ENCODE measurements at regions not wholly inside any gene's neighbourhood (a gene's known extent, or its start where the extent isn't known, plus 50 kb on each side); places are given as distances from the start of the nearest gene placed in this dataset.
"Not testable (repeated sequence)": the region's sequence is repeated elsewhere in the genome, so short reads cannot be mapped to it uniquely, and the experiment has no call there.

DNA sequence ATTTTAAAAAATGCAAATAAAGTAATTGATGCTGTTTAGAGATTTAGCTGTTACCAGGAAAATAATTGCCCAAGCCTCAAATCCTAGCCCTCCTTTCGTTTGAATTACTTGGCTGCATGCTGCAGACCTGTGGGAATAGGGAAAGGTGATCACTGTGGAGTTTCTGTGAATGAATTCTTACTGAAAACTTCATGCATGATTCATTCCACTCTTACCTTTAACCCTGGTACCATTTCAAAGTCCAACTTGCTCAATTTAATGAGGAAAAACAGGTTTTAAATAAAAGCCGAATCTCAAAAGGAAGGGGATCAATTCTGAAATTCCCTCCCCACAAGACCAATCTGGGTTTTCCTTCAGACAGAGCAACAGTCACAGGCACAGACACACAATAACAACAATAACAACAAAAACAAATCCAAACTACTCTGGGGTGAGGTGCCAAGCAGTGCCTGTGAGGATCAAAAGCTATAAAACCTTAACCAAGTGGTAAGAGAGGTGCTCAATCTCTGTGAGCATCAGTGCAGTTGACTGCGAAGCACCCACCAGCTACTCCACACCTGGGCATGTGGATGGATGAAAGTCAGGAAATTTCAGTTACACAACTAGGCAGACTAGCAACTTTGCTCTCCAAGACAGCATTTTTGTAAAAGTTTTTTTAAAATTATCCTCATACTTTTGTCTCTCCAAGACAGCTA is 200.8 kb downstream of the CNTN3 start:
- DNase-seq: no peak

DNA sequence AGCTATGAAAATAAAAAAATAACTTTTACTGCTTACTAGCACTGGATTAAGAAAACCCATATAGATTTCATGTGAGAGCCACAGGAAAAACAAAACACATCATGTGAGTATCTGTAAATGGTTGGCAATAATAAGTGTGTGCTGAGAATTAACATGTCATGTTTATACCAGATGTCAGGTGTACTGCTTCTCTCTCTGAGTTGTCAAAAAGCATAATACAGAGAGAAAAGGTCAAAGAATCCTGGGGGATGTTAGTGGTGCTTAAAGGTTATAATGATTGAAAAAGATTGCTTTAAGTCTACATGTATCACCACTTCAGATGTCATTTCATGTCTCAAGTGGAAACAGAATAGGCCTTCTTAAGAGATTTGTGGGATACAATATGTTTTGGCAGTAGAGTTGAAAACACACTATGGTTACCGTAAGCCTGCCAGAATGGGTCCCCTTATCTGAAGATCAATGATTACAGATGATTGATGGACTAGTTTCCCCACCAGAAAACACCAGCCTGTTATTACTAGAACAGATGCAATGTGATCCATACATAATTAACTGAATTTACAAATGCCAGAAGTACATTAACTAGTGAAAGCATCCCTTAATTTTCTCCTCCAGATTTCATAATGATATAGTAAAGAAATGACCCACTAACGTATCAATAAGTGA is 204.1 kb downstream of the CNTN3 start:
- DNase-seq: no peak

DNA sequence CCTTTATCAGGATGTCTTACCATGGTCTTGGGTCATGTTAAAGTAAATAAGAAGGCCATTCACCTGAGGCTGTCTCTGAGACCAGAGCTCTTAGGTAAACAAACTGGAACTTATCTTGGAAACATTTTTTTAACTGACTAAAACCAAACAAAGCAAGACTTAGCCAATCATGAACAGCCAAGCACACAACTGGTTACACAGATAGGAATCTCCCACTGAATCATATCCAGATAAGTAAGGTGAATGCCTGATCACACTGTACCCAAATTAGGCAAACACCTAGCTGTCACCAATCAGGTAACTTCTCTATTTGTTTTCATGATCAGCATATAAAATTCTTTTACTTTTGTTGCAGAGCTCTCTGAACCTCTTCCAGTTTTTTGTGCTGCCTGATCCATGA is 205.4 kb downstream of the CNTN3 start:
- DNase-seq: no peak

DNA sequence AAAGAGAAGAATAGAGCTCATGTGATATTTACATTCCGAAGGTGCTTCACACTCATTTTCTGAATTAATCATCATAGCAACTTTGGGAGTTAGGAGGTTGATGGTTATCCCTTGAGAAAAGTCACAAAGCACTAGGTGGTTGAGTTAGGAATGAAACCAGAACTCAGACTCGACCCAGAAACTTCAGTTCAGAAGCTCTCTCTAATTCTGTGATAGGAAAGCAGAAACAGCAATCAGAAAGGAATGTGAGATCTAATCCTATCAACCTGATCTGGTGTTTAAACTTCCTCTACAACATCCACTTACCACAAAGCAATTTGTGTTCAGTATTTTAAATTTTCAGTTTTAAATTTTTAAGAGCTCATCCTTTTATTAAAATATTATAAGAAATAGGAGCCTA is 211.2 kb downstream of the CNTN3 start:
- DNase-seq: no peak

DNA sequence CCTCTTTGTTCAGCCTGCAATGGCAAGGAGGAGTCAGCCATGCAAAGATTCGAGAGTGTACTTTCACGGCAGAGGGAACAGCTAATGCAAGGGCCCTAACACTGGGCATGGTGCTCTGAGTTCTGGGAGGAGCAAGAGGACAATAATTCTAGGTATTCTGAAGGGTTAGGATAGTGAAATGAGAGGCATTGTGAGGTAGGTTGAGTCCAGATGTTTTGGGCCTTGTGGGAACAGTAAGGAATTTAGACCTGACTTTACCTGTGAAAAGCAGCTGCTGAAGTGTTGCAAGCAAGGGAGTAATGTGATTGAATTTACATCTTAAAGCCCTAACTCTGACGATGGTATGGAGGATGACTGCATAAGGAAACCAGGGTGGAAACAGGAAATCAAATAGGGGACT is 211.6 kb downstream of the CNTN3 start:
- DNase-seq: no peak

DNA sequence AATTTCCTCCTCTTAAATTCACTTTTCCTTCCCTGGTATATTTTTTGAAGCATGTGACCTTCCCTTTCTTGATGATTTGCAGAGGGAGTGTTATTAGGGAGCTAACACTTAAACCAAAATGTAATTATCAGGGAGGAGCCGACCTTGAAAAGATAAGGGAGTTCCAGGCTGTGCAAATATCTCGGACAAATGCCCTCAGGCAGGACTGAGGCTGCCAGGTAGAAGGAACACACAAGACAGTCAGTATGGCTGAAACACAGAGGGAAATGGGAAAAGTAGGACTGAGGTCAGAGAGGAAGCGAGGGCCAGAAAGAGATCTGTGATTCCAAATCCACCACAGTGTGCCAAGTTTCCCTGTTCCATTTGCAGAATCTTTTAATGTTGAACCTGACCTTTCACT is 221.0 kb downstream of the CNTN3 start:
- no peak for DNase-seq

DNA sequence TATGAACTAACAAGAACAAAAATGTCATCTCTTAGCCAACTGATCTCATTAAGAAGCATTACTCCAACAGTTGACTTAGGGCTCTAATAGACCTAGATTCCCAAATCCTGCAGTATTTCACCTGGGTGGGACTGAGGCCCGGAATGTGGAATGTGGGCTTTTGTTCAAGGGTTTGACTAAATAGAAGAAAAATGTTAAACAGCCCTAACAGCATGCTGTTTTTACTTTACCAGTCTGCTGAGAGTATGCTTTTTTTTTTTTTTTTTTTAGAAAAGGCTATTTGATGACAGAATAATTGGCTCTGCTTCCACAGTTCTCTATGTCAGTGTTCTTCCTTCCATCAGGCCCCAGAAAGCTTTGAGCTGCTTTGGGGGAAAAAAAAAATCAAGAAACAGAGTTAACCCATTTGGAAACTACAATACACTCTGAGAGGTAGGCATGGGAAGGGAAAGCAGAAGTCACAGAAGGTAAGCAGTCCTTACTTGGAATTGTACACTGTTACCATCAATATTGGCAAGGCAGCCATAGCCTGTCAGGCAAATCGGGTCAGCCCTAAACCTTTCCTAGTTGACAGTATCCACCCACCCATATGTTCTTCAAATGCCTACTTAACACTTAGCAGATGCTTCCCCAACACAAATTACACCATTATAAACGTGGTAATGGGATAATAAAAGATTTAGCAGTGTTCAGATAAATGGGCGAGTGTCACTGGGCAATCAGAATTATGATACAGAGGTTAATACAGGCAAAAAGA is 224.2 kb downstream of the CNTN3 start:
- no peak for DNase-seq

DNA sequence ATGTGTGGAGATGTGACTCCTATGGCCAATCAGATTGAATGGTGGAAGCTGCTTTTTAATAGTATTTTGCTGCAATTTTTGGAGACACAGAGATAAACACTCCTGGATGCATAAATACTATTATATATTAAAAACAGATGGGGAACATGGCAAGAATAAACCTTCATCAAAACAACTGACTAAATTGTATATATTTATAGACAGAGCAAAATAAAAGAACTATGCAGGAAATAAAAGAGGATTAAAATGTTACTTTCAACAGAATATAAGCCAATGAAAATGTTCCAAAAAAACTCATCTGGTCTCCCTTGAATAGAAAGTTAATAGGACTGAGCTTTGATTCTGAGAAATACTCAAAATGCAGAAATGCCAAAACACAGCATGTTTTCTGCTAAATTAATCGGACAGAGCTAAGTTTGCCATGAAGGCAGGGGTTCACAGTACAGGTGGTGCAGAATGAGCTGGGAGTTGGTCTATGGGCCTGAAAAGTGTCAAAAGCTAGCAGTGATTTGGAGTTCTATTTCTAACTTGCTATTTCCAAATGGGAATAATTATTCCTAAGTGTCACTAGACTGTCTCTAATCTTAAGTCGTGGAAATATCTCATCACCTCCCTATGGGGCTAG is 227.2 kb downstream of the CNTN3 start:
- no peak for DNase-seq

DNA sequence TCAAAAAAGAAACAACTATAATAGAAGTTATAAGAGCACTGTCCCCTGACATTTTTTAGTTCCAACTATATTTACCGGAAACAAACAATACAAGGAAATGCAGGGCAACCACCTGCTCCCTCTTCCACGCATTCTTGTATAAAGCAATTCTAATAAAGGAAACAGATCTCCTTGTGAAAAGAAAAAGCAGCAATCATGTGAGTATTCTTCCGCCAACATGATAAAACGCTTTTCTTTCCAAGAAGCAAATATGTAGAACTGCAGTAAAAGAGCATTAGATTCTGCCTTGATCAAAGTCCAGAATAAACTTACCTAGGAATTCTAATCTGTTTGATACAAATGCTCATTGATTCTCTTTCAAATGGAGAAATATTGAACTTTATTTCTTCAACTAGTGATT is 230.3 kb downstream of the CNTN3 start:
- DNase-seq: no peak

DNA sequence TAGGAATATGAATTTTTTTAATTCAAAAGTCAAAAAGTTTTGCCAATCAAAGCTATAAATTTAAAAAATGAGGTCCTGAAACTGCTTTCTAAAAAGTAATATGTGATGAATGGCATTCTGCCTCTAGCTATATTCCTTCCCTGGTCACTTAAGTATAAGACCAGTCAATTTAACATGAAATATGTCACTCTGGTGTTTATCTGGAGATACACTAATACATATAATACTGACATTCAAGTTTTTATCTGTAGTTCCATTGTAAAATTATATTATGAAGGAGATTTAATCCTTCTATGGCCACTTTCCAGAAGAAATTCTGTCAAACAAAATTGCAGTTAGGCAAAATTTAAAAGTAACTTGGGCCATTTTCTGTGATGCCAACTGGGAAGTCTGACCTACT is 236.8 kb downstream of the CNTN3 start:
- no peak for DNase-seq

DNA sequence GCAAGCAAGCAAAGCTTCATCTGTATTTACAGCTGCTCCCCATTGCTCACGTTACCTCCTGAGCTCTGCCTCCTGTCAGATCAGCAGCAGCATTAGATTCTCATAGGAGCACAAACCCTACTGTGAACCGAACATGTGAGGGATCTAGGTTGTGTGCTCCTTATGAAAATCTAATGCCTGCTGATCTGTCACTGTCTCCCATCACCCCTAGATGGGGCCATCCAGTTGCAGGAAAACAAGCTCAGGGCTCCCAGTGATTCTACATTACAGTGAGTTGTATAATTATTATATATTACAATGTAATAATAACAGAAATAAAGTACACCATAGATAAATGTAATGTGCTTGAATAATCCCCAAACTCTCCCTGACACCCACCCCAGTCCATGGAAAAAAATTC is 238.1 kb downstream of the CNTN3 start:
- DNase-seq: not testable (repeated sequence)

DNA sequence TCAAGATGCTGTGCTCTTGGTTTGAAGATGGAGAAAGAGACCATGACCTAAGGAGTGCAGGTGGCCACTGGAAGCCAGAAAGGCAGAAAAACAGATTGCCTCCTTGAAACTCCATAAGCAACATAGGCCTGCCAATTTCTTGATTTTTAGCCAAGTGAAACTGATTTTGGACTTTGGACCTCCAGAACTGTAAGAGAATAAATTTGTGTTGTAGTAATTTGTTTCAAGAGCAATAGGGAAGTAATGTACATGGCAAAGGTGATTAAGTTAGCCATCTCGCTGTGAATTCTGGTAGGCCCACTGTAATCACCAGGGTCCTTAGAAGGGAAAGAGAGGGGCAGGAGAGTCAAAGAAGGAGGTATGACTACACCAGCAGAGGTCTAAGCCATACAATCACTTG is 238.8 kb downstream of the CNTN3 start:
- DNase-seq: no peak

DNA sequence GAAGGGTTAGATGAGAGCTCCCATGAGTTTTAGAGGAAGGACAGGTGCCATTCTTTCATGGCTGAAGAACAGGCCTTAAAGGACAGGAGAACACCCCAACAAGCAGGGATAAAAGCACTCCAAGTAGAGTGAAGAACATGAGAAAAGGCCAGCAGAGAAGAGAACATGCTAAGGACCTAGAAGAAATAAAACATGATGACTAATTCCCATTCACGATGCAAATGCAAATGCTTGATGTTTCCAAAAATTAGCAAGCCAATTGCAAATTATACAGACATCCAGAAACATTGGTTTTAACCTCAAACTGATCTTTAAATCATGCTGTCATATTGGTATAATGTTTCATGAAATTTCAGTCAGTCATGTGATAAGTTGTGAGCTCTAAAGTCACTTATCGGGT is 241.7 kb downstream of the CNTN3 start:
- DNase-seq: no peak

DNA sequence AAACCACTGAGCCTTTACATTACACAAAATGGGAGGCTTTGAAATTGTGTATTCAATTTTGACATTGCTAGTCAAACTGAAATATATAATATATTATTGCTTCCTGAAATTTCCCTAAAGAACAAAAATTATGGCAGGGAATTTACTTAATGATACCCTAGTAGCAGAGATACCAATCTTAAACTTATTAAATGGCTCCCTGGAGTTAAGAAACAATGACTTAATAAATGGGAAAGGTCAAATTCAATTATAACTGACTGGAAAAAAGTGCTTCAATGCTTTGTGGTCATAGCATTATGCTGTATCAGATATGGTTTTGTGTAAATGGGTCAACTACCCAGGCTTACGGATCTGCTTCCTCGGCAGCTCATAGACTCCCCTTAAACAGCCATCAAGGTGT is 244.1 kb downstream of the CNTN3 start:
- no peak for DNase-seq

DNA sequence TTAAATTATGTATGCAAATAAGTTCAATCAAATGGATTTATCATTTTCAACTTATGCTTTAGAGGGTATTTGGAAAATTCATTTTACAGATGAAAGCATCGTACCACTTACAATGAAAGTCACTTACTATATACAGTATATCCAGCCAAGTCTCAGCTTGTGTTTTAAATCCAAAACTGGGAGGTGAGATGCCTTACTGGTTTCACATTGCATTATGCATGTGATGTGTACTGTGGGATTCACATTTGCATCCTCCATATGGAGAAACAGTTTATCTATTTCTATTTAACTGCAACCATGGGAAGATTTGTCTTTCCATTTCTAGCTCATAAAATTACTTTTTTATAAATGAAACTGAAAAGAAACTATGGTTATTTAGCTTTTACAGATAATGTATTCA is 248.1 kb downstream of the CNTN3 start:
- no peak for DNase-seq

DNA sequence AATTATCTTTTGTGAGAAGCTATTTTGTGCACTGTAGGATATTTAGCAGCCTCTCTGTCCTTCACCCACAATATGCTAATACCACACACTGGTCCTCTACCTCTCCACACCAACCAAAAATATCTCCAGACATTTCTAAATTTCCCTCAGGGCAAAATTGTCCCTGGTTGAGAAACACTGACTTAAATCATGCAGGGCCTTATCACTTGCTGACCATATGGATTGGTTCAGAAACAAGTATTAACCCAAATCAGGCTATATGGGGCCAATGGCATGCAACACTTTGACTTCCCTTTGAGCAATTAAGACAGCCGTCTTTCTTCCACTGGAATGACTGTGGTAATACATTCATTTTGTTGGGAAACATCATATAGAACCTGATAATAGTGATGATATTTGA is 251.1 kb downstream of the CNTN3 start:
- no peak for DNase-seq

DNA sequence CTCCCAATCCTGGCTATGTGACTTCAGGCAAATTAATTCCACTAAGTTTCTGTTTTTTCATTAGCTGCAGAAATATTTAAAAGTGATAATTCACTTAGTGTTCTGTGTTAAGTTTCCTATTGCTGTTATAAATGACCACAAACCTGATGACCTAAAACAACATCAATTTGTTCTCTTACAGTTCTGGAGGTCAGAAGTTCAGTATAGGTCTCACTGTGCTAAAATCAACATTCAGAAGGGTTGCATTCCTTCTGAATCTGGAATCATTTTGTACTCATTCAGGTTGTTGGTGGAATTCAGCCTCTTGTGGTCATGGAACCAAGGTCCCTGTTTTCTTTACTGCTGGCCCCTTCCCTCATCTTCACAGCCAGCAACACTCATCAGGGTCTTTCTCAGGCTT is 254.1 kb downstream of the CNTN3 start:
- DNase-seq: no peak

DNA sequence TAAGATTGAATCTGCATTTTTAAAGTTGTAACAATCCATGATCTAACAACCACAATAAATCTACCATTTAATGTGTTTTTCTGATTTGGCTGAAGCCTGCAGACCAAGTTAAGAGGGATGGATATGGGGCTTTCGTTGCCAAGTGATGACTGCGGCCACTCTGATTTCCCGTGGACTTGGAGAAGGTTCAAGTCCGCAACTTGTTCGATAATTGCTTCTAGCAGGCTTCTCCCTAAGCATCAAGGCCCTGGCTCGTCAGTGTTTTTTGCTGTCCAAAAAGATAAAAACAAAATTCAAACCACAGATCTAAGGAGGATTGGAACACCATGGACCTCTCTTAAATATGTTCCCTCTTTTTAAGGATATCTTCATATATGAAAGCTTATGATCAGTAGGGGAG is 256.6 kb downstream of the CNTN3 start:
- no peak for DNase-seq

DNA sequence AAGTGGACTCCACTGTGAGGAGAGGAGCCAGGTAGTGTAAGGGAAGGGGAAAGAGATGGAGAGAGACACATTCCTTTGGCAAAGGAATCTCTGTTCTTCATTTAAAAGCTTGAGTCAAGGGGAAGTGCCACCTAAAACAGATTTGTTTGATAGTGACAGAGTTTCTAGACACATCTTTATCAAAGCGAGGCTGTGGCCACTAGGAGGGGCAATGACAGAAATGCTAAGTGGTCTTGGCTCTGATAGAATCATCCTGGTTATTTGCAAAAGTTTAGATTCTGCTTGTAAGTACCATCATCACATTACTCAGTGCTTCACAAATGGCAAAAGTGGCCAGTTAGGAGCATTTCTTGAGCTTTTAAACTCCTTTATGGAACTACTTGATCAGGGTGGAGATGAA is 261.4 kb downstream of the CNTN3 start:
- no peak for DNase-seq

DNA sequence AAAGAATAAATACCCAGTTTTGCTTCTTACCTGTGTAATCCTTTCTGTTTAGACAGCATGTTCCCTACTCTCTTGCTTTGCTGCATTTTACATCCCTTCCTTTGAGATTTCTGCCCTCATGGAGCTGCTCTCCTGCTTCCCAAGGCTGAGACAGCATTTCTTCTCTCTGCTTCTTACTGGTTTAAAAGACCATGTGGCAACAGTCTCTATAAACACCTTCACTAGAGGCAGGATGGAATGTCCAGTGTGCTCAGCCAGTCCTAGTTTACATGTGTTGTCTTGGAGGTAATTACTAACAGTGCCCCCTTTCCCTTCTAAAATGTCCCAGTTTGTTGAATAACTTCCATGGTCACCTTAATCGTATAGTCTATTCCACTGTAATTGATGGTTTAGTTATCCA is 262.3 kb downstream of the CNTN3 start:
- no peak for DNase-seq

DNA sequence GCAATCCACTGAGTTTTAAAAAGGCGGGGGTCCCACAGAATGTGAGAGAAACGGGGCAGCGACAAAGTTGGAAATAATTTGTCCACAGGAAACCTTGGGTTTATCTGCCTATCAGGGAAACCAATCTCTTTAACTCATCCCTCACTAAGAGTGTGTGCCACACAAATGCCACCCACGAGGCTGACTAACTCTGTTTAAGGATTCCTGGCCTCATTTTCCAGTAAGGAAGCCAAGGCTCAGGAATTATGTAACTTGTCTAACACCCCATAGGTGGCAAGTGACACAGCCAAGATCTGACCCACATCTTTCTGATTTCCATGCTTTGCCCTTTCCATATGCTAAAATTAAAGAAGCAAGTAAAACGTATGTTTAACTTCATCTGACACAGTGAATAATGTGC is 263.2 kb downstream of the CNTN3 start:
- DNase-seq: no peak

DNA sequence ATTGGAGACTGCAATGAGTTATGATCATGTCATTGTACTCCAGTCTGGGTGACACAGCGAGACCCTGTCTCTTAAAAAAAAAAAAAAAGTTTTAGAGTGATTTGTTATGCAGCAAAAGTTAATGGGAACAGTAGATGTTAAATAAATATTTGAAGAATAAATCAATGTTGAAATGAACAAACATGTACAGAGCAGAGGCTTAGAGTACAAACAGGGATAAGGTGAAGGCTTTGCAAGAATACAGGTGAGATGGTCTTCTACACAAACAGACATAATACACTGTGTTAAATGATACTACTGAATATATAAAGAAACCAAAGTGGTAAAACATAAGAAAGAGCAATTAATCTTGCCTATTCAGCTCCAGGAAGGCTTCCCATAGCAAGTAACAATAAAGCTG is 265.4 kb downstream of the CNTN3 start:
- no peak for DNase-seq

DNA sequence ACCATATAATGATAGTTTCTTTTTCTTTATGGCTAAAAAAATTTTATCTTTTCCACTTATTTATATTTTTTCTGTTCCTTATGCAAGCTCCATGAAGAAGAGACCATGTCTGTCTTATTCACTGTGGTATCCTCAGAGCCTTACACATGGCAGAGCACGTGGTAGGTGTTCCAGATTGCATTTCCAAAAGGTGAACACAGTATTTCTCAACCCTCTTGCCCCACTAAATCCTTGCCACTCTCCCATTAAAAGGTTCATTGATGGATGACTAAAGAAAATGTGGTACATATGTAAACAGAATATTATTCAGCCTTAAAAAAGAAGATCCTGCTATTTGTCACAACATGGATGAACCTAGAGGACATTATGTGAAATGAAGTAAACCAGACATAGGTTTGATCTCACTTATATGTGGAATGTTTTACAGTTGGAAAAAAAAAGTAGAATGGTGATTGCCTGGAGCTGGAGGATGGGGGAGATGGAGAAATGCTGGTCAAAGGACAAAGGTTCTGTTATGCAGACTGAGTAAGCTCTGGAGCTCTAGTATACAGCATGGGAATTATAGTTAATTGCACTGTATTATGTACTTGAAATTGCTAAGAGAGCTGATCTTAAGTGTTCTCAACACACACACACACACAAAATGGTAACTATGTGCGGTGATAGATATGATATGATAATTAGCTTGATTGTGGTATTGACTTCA is 266.7 kb downstream of the CNTN3 start:
- no peak for DNase-seq

Measured in hippocampal formation (tissue), 2 donors.